ENCODE measurements at regions not wholly inside any gene's neighbourhood (a gene's known extent, or its start where the extent isn't known, plus 50 kb on each side); places are given as distances from the start of the nearest gene placed in this dataset.
"Not testable (repeated sequence)": the region's sequence is repeated elsewhere in the genome, so short reads cannot be mapped to it uniquely, and the experiment has no call there.

- Histone ChIP-seq H3K9me3 (ENCODE audit: low read depth, low read length) (no peaks in the 10 kb centered on the region), H3K27ac (no peak overlapping the region), H3K4me3 (no peak overlapping the region), H3K36me3 (ENCODE audit: insufficient read depth, low read length) (no peaks in the 10 kb centered on the region), H3K9ac (ENCODE audit: insufficient read length) (no peak overlapping the region)
- no peak for DNase-seq (ENCODE audit: low read depth, low spot score)
- TF ChIP-seq EZH2 (IDR thresholded peaks at IDR 0.05) = no peak
- no peak for TF ChIP-seq POLR2AphosphoS5 (IDR thresholded peaks at IDR 0.05; ENCODE audit: borderline replicate concordance, low read depth, low read length)
- no peak for TF ChIP-seq FOXP2 (optimal IDR thresholded peaks at IDR 0.05; ENCODE audit: control extremely low read depth, extremely low read length, insufficient read depth)
These were observed 423.7 kb downstream of the TOX3 start for GRCh38 chr16:52123061-52123839.

- Histone ChIP-seq H3K36me3 (ENCODE audit: insufficient read depth, low read length) (no peaks in the 10 kb centered on the region), H3K9me3 (ENCODE audit: low read depth, low read length) (no peaks in the 10 kb centered on the region), H3K9ac (ENCODE audit: insufficient read length) (no peak overlapping the region), H3K27ac (no peak overlapping the region), H3K4me3 (no peak overlapping the region)
- TF ChIP-seq FOXP2 (optimal IDR thresholded peaks at IDR 0.05; ENCODE audit: control extremely low read depth, extremely low read length, insufficient read depth) = no peak
- TF ChIP-seq POLR2AphosphoS5 (IDR thresholded peaks at IDR 0.05; ENCODE audit: borderline replicate concordance, low read depth, low read length) = no peak
- TF ChIP-seq EZH2 (IDR thresholded peaks at IDR 0.05) = no peak
- DNase-seq (ENCODE audit: low read depth, low spot score) = no peak
These were observed 429.8 kb downstream of the TOX3 start for GRCh38 chr16:52117171-52117570.

- H3K27ac ChIP-seq = no peak overlapping the region
These were observed 432.6 kb downstream of the TOX3 start for GRCh38 chr16:52114379-52114778.

DNA sequence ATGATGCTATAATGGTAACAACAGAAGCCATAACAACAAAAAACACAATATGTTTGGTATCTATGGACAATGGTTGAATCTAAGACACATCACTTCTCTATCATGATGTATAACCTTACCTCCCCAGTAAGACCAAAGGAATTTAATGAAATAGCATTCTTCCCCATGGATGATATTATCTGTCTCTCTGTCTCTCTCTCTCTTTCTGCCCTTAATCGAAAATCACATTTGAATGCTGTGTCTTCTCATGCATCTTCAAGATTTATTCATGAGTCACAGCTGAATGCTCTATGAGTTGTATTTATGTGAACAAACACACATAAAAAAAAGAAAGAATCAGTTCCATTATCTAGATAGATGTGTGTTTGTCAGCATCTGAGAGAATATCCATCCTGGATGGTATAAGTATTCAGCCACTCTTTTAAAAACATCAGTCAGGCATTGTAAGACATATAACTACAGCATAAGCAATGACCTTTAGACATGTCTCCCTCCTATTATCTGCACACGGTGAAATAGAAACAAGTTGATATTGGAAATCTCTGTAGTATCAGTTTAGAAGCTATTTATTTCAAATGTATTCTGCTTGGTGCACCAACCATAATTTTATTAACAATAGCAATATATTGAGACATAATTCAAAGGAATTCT, 433.3 kb downstream of the TOX3 start:
- TF ChIP-seq POLR2AphosphoS5 (IDR thresholded peaks at IDR 0.05; ENCODE audit: borderline replicate concordance, low read depth, low read length) (no peak), EZH2 (IDR thresholded peaks at IDR 0.05) (no peak), FOXP2 (optimal IDR thresholded peaks at IDR 0.05; ENCODE audit: control extremely low read depth, extremely low read length, insufficient read depth) (no peak)
- Histone ChIP-seq H3K9me3 (ENCODE audit: low read depth, low read length) (no peaks in the 10 kb centered on the region), H3K27ac (no peak overlapping the region), H3K9ac (ENCODE audit: insufficient read length) (no peak overlapping the region), H3K4me3 (no peak overlapping the region), H3K36me3 (ENCODE audit: insufficient read depth, low read length) (no peaks in the 10 kb centered on the region)
- no peak for DNase-seq (ENCODE audit: low read depth, low spot score)

More at GRCh38 chr16:52114379-52114778, 432.6 kb downstream of the TOX3 start:
- Histone ChIP-seq H3K36me3 (ENCODE audit: insufficient read depth, low read length) (no peaks in the 10 kb centered on the region), H3K9me3 (ENCODE audit: low read depth, low read length) (no peaks in the 10 kb centered on the region), H3K4me3 (no peak overlapping the region), H3K9ac (ENCODE audit: insufficient read length) (no peak overlapping the region)
- TF ChIP-seq POLR2AphosphoS5 (IDR thresholded peaks at IDR 0.05; ENCODE audit: borderline replicate concordance, low read depth, low read length) (no peak), FOXP2 (optimal IDR thresholded peaks at IDR 0.05; ENCODE audit: control extremely low read depth, extremely low read length, insufficient read depth) (no peak), EZH2 (IDR thresholded peaks at IDR 0.05) (no peak)
- no peak for DNase-seq (ENCODE audit: low read depth, low spot score)

DNA sequence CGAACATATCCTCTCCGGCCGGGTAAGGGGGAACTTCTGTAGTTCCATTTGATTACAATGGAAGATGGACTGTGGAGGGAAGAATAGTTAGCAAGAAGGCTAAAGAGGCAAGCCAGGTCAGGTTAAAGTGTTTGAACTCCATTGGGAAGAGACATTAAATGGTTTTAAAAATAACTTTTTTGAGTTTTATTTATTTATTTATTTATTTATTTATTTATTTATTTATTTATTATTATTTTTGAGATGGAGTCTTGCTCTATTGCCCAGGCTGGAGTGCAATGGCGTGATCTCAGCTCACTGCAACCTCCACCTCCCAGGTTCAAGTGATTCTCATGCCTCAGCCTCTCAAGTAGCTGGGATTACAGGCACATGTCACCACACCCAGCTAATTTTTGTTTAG, 441.9 kb downstream of the TOX3 start:
- not testable (repeated sequence) for H3K4me3 ChIP-seq; H3K9me3 ChIP-seq (ENCODE audit: low read depth, low read length); H3K36me3 ChIP-seq (ENCODE audit: insufficient read depth, low read length); H3K9ac ChIP-seq (ENCODE audit: insufficient read length); H3K27ac ChIP-seq; DNase-seq (ENCODE audit: low read depth, low spot score)

- Histone ChIP-seq H3K4me3 (no peak overlapping the region), H3K36me3 (ENCODE audit: insufficient read depth, low read length) (no peaks in the 10 kb centered on the region), H3K27ac (no peak overlapping the region), H3K9me3 (ENCODE audit: low read depth, low read length) (no peaks in the 10 kb centered on the region), H3K9ac (ENCODE audit: insufficient read length) (no peak overlapping the region)
- no peak for DNase-seq (ENCODE audit: low read depth, low spot score)
- TF ChIP-seq EZH2 (IDR thresholded peaks at IDR 0.05) = no peak
- no peak for TF ChIP-seq FOXP2 (optimal IDR thresholded peaks at IDR 0.05; ENCODE audit: control extremely low read depth, extremely low read length, insufficient read depth)
- no peak for TF ChIP-seq POLR2AphosphoS5 (IDR thresholded peaks at IDR 0.05; ENCODE audit: borderline replicate concordance, low read depth, low read length)
These were observed 443.2 kb downstream of the TOX3 start for GRCh38 chr16:52103791-52104190.

DNA sequence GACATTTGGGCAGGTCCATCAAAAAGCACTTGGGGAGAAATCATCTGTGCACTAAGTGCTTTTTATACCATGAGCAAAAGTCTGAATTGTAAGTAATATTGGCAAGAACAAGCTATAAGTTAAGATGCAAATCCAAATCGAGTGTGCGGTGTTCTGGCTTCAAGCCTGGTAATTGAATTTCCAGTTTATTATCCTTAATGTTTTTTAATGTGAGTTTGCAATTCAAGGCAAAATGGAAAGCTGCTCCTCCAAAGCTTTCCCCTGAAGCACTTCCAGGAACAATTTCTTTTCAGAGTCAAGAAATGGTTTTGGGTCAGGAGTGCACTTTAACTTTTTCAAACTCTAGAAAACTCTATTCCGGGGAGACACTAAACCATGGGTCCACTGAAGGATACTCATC, 445.7 kb downstream of the TOX3 start:
- Histone ChIP-seq H3K9ac (ENCODE audit: insufficient read length) (no peak overlapping the region), H3K27ac (no peak overlapping the region), H3K36me3 (ENCODE audit: insufficient read depth, low read length) (no peaks in the 10 kb centered on the region), H3K9me3 (ENCODE audit: low read depth, low read length) (no peaks in the 10 kb centered on the region), H3K4me3 (no peak overlapping the region)
- DNase-seq (ENCODE audit: low read depth, low spot score) = no peak
- TF ChIP-seq EZH2 (IDR thresholded peaks at IDR 0.05) = no peak
- TF ChIP-seq POLR2AphosphoS5 (IDR thresholded peaks at IDR 0.05; ENCODE audit: borderline replicate concordance, low read depth, low read length) = no peak
- TF ChIP-seq FOXP2 (optimal IDR thresholded peaks at IDR 0.05; ENCODE audit: control extremely low read depth, extremely low read length, insufficient read depth) = no peak

- TF ChIP-seq POLR2AphosphoS5 (IDR thresholded peaks at IDR 0.05; ENCODE audit: borderline replicate concordance, low read depth, low read length) (no peak), FOXP2 (optimal IDR thresholded peaks at IDR 0.05; ENCODE audit: control extremely low read depth, extremely low read length, insufficient read depth) (no peak), EZH2 (IDR thresholded peaks at IDR 0.05) (no peak)
- Histone ChIP-seq H3K27ac (no peak overlapping the region), H3K36me3 (ENCODE audit: insufficient read depth, low read length) (no peaks in the 10 kb centered on the region), H3K4me3 (no peak overlapping the region), H3K9ac (ENCODE audit: insufficient read length) (no peak overlapping the region), H3K9me3 (ENCODE audit: low read depth, low read length) (no peaks in the 10 kb centered on the region)
- DNase-seq (ENCODE audit: low read depth, low spot score) = no peak
These were observed 447.6 kb downstream of the TOX3 start for GRCh38 chr16:52099382-52099781.

Data from SK-N-MC (cell line).